Stomach smooth muscle (tissue), 2 donors: ENCODE measurements at regions not wholly inside any gene's neighbourhood (a gene's known extent, or its start where the extent isn't known, plus 50 kb on each side); places are given as distances from the start of the nearest gene placed in this dataset.
"Not testable (repeated sequence)": the region's sequence is repeated elsewhere in the genome, so short reads cannot be mapped to it uniquely, and the experiment has no call there.

ENCODE experiments used
- H3K27ac ChIP-seq: one replicate; pipeline ENCODE4 v1.7.0; 2013; ENCODE audit warnings: mild to moderate bottlenecking, low read length, inconsistent platforms
- H3K27me3 ChIP-seq, 2 donors: one replicate each; pipeline ENCODE4 v1.7.0; 2013; ENCODE audit warnings: low read length in 2 of 2; ENCODE audit not compliant: insufficient read depth in 2 of 2, control insufficient read depth in 1 of 2
- H3K36me3 ChIP-seq, 2 donors: one replicate each; pipeline ENCODE4 v1.7.0; 2013; ENCODE audit warnings: low read length in 2 of 2; ENCODE audit not compliant: control insufficient read depth in 2 of 2, insufficient read depth in 2 of 2
- H3K4me1 ChIP-seq: one replicate; pipeline ENCODE4 v1.7.0; 2013; ENCODE audit warnings: low read length; ENCODE audit not compliant: control insufficient read depth, insufficient read depth
- H3K4me3 ChIP-seq, 2 donors: one replicate each; pipeline ENCODE4 v1.7.0; 2013; ENCODE audit warnings: low read length in 2 of 2
- H3K9ac ChIP-seq, 2 donors: one replicate each; pipeline ENCODE4 v1.7.0; 2013; ENCODE audit warnings: low read length in 2 of 2, mild to moderate bottlenecking in 1 of 2
- H3K9me3 ChIP-seq, 2 donors: one replicate each; pipeline ENCODE4 v1.7.0; 2013; ENCODE audit warnings: low read length in 2 of 2; ENCODE audit not compliant: control insufficient read depth in 2 of 2
- donor health status: healthy.
- donor health status: Pancreatic carcinoma.

DNA sequence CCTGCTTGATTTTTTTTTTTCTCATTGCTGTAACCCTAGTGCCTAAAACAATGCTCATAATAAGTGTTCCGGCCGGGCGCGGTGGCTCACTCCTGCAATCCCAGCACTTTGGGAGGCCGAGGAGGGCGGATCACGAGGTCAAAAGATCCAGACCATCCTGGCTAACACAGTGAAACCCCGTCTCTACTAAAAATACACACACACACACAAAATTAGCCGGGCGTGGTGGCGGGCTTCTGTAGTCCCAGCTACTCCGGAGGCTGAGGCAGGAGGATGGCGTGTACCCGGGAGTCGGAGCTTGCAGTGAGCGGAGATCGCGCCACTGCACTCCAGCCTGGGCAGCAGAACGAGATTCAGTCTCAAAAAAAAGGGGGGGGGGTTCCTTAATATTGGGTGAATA lies 214.0 kb upstream of the HSF2 start:
- H3K9me3 ChIP-seq, H3K4me1 ChIP-seq, H3K9ac ChIP-seq, H3K4me3 ChIP-seq, H3K36me3 ChIP-seq, H3K27ac ChIP-seq, H3K27me3 ChIP-seq: not testable (repeated sequence)

DNA sequence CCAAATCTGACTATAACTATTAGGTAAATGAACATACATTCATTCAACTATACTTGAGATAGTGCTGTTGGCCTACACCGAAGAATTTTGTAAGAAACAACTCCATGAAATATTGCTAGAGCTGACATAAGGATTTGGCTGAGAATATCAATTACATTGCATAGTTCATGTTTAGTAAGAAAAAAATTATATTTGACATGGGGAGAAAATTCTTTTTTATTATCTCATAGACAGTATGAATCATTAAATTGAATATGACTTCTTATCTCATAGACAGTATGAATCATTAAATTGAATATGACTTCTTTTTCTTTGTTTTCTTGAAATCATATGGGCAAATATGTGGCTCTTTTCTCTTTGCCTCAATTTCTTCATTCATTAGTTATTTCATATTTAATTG lies 212.3 kb upstream of the HSF2 start:
- H3K27ac ChIP-seq: no peak overlapping the region
- no peak overlapping the region for H3K9ac ChIP-seq
- no peaks in the 10 kb centered on the region for H3K36me3 ChIP-seq
- no peaks in the 10 kb centered on the region for H3K9me3 ChIP-seq
- no peaks in the 10 kb centered on the region for H3K4me1 ChIP-seq
- H3K4me3 ChIP-seq: no peak overlapping the region
- no peaks in the 10 kb centered on the region for H3K27me3 ChIP-seq

DNA sequence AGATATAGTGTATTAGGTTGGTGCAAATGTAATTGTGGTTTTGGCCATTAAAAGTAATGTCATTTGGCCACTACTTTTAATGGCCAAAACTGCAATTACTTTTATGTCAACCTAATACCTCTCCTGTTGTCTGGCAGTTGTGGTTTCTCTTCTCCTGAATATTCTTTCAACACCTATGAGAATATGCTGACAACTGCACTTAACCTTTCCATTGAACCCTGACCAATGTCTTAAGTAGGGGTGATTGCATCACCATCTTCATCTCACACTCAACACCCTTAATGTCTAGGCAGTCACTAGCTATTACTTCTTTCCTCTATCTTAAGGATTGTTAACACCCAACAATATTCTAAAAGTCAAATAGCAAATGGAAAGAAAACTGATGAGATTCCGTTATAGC lies 200.5 kb upstream of the HSF2 start:
- Histone ChIP-seq H3K4me3 (no peak overlapping the region), H3K36me3 (no peaks in the 10 kb centered on the region), H3K27ac (no peak overlapping the region), H3K9me3 (no peaks in the 10 kb centered on the region), H3K27me3 (no peaks in the 10 kb centered on the region), H3K9ac (no peak overlapping the region), H3K4me1 (no peaks in the 10 kb centered on the region)

DNA sequence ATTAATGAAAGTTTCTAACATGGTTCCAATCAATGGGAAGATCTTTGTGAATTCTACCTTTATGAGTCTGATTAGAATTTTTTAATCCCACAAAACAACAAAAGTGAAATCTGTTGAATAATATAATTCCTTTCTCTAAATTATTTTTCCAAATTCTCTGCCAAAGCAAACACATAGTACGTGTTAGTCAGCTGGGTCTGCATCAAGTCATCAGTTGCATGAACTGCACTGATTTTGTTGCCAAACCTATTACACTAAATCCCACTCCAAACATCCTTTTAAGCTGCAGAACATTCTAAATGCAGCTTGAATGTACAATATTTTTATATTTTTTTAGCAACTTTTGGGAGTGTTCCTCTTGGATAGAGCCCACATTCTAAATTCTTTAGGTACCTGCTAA lies 199.0 kb upstream of the HSF2 start:
- H3K36me3 ChIP-seq: no peaks in the 10 kb centered on the region
- no peak overlapping the region for H3K4me3 ChIP-seq
- no peaks in the 10 kb centered on the region for H3K4me1 ChIP-seq
- no peak overlapping the region for H3K27ac ChIP-seq
- H3K27me3 ChIP-seq: no peaks in the 10 kb centered on the region
- H3K9ac ChIP-seq: no peak overlapping the region
- no peaks in the 10 kb centered on the region for H3K9me3 ChIP-seq

DNA sequence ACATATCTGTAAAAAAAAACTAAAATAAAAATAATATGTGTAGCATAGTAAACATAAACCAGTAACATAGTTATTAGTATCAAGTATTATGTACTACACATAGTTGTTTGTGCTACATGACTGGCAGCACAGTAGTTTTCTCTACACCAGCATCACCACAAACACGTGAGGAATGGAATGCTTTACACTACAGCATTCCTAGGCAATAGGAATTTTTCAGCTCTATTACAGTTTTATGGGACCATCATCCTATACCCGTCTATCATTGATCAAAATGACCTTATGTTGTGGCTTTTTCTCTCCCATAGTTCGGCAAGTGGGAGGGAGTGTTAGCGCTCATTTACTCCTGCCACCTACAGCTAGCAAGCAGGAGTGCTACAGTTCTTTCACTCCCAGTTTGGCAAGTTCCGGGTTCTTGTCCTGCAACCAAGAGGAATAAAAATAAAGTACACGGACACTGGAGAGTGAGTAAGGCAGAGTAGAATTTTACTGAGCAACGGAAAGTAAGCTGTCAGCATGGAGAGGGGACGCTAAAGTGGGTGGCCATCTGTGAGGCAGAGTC lies 196.8 kb upstream of the HSF2 start:
- Histone ChIP-seq H3K27me3 (no peaks in the 10 kb centered on the region), H3K36me3 (no peaks in the 10 kb centered on the region), H3K4me1 (no peaks in the 10 kb centered on the region), H3K27ac (no peak overlapping the region), H3K9me3 (no peaks in the 10 kb centered on the region), H3K4me3 (no peak overlapping the region), H3K9ac (no peak overlapping the region)

DNA sequence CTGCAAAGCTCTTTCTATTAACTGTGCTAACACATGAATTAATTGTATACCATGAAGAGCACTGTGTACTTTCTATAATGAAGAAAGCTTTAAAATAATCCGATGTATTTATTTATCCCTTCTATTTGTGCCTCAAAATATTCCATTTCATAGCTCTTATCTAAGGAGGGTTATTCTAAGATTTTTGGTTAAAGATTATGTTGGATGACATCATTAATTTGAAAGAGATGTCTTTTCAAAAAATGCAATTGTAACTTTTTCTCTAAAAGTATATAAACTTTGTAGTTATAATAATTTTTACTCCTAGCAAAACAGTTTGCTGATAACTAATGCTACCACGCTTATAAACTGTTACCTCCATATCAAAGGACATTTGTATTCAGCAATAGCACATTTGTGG lies 192.4 kb upstream of the HSF2 start:
- Histone ChIP-seq H3K36me3 (no peaks in the 10 kb centered on the region), H3K27ac (no peak overlapping the region), H3K4me1 (no peaks in the 10 kb centered on the region), H3K27me3 (no peaks in the 10 kb centered on the region), H3K9ac (no peak overlapping the region), H3K4me3 (no peak overlapping the region), H3K9me3 (no peaks in the 10 kb centered on the region)

DNA sequence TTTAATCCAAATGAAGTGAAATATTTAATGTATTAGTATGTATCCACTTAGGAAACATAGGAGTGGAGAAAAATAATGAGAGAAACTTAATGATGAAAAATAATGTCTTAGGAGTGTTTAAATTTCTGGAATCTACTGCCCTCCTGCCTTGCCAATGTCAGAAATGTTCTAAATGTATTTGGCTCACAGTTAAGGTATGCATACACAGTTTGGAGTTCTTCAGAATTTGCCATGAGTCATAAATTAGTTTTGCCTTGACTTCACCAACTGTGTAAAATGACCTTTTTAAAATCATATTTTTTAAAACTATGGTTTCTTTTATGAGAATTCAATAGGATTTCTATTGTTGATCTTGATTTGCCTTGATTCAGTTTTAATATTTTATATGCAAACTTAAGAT lies 191.7 kb upstream of the HSF2 start:
- Histone ChIP-seq H3K9me3 (no peaks in the 10 kb centered on the region), H3K36me3 (no peaks in the 10 kb centered on the region), H3K27me3 (no peaks in the 10 kb centered on the region), H3K9ac (no peak overlapping the region), H3K4me1 (no peaks in the 10 kb centered on the region), H3K27ac (no peak overlapping the region), H3K4me3 (no peak overlapping the region)

DNA sequence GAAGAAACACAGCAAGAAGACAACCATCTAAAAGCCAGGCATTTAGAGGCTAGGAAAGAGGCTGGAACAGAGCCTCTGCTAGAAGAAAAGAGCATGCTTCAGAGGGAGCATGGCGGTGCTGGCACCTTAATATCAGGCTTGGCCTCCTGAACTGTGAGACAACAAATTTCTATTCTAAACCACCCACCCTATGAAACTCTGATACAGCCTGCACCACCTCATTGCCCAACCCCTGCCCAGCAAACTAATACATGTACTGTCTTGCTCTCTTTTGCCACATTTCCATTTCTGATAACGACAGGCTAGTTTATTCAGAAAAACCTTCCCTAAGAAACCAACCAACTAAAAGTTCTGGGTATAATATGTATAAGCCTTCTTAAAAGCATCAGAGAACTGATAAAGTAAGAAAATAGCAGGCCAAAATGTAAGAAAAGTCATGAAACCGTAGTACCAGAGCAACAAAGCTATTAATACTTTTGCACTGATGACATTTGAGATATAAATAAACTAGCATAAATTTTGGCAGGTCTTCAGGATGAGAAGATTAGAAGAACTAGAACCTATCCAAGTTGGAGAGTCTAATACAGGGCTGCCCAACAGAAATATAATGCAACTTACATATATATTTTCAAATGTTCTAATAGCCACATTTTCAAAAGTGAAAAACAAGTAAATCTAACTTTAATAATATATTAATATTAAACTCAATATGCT lies 184.7 kb upstream of the HSF2 start:
- Histone ChIP-seq H3K27ac (no peak overlapping the region), H3K9ac (no peak overlapping the region)

DNA sequence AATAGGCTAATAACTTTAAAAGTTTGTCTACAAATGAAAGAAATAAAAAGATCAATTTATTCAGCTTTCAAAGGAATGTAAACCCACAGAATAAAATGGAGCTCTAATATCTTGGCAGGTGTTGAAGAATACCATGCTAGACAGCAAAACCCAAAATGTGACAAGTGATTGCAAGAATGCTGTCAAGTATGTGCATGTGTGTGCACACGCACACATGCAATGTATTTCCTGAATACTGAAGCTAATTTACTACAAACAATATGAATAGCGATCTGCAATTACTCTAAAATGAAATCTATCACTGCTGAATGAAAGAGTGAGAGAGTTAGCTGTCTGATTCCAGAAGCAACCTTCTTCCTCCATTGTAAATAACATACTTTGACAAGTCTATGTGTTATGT lies 179.2 kb upstream of the HSF2 start:
- Histone ChIP-seq H3K4me3 (no peak overlapping the region), H3K9ac (no peak overlapping the region), H3K27me3 (no peaks in the 10 kb centered on the region), H3K4me1 (no peaks in the 10 kb centered on the region), H3K9me3 (no peaks in the 10 kb centered on the region), H3K36me3 (no peaks in the 10 kb centered on the region), H3K27ac (no peak overlapping the region)

More for the DNA sequence above, 184.7 kb upstream of the HSF2 start:
- no peak overlapping the region for H3K4me3 ChIP-seq
- H3K36me3 ChIP-seq: no peaks in the 10 kb centered on the region
- no peaks in the 10 kb centered on the region for H3K4me1 ChIP-seq
- H3K27me3 ChIP-seq: no peaks in the 10 kb centered on the region
- no peaks in the 10 kb centered on the region for H3K9me3 ChIP-seq

DNA sequence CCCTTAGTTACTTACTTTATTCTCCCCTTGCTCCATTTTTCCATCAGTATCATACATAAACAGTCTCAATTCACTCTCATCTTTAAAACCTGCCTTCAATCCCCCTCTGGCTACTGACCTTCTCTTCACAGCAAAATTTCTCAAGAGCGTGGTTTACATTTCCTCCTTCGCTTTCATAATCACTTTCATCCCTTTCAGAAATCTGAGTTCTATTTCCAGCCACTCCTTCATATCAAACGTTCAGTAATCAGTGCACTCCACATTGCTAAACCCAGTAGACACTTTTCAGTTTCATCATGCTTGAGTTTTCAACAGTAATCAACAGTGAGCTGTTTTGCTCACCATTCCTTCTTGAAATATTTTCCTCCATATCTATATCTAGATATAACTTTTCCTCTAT lies 176.7 kb upstream of the HSF2 start:
- no peak overlapping the region for H3K4me3 ChIP-seq
- no peaks in the 10 kb centered on the region for H3K36me3 ChIP-seq
- no peak overlapping the region for H3K9ac ChIP-seq
- no peaks in the 10 kb centered on the region for H3K9me3 ChIP-seq
- no peaks in the 10 kb centered on the region for H3K4me1 ChIP-seq
- no peaks in the 10 kb centered on the region for H3K27me3 ChIP-seq
- H3K27ac ChIP-seq: no peak overlapping the region

DNA sequence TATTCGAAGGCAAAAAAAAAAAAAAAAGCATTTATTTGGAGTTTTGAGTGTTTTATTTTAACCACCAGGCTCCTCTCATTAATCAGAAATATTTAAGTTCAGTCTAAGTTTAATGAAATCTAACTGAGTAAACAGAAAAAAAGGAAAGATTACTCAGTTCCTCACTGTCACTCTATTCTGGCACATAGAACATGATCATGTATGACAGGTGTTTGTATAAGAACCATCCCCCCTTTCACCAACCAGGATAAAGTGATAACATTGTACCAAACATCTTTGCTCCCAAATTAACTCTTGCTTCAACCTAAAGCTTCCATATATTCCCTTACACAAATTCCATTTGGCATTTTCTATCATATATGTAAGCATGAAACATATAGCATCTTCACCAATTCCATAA lies 176.2 kb upstream of the HSF2 start:
- Histone ChIP-seq H3K9me3 (no peaks in the 10 kb centered on the region), H3K27ac (no peak overlapping the region), H3K27me3 (no peaks in the 10 kb centered on the region), H3K36me3 (no peaks in the 10 kb centered on the region), H3K4me1 (no peaks in the 10 kb centered on the region), H3K9ac (no peak overlapping the region), H3K4me3 (no peak overlapping the region)
